ENCODE measurements at regions not wholly inside any gene's neighbourhood (a gene's known extent, or its start where the extent isn't known, plus 50 kb on each side); places are given as distances from the start of the nearest gene placed in this dataset.
"Not testable (repeated sequence)": the region's sequence is repeated elsewhere in the genome, so short reads cannot be mapped to it uniquely, and the experiment has no call there.

DNA sequence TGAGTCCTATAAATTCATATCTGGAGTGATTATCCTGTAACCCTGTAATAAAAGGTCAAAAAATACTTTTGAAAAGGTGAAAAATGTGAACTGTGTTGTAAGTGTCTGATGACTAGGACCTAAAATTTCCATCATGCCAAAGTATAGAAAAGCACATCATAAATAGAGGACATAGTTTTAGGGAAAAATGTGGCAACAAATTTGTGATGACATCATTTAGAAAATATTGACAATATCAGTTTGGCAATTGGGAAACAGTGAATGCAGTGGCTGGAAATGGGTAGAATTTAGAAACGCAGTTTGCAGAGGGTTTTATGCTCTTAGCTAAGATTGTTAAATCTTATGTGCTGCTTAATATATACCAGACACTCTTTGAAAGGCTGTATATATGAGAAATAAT is 1464.8 kb downstream of the RAPGEF2 start:
- no peak for DNase-seq (ENCODE audit: low read depth in 2 of 3, low spot score in 1 of 3)

DNA sequence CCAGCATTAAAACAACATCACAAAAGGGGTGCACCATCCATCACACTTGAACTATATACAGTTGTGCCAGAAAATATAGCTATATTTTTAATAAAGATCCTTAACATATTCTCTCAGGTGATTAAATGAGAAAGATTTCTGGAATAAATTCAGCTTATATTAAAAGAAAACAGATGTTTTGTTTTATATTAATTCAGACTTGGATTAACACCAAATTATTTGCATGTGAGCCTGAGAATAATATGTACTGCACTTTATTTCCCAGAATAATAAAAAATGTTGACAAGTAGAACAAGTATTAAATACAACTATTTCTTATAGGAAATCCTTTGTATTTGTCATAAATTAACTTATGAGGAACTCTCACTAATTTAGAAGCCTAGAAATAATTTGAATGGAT is 1467.4 kb downstream of the RAPGEF2 start:
- DNase-seq (ENCODE audit: low read depth in 2 of 3, low spot score in 1 of 3) = no peak

DNA sequence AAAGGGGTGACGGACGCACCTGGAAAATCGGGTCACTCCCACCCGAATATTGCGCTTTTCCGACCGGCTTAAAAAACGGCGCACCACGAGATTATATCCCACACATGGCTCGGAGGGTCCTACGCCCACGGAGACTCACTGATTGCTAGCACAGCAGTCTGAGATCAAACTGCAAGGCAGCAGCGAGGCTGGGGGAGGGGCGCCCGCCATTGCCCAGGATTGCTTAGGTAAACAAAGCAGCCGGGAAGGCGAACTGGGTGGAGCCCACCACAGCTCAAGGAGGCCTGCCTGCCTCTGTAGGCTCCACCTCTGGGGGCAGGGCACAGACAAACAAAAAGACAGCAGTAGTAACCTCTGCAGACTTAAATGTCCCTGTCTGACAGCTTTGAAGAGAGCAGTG is 1471.4 kb downstream of the RAPGEF2 start:
- not testable (repeated sequence) for DNase-seq (ENCODE audit: low read depth in 2 of 3, low spot score in 1 of 3)

DNA sequence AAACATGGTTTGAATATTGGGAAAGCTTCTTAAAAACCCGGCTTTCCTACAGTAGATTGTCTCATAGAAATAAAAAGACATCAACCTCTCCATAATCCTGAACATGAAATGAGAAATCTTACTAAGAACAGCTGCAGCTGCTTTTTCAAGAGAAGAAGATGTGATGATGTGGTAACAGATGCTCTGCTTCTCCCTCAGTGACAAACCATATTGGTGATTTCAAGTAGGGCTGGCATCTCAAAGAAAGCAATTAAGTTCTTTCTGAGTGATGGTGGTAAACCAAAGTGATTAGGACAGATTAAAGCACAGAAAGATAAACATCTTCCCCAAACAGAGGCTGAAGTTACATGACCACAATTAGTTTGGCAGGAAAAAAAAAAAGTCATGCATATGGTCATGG is 1477.7 kb downstream of the RAPGEF2 start:
- DNase-seq (ENCODE audit: low read depth in 2 of 3, low spot score in 1 of 3) = no peak

DNA sequence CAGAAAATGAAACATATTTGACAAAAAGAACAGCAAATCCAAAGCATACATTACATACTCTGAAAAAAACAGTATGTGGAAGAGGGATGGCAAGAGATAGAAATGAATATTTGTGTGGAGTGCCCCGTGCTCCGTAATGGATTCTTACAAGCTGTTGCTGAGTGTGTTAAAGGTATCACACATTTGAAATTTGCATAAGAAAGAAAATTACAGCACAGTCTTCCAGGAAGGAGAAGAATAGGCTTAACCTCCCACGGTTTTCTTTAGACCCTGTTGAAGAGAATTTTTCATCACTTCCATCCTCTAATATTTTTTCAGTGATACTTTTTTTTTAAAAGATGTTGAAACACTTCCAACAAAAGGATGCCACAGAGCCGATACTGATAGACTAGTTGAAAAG is 1489.4 kb downstream of the RAPGEF2 start:
- no peak for DNase-seq (ENCODE audit: low read depth in 2 of 3, low spot score in 1 of 3)

DNA sequence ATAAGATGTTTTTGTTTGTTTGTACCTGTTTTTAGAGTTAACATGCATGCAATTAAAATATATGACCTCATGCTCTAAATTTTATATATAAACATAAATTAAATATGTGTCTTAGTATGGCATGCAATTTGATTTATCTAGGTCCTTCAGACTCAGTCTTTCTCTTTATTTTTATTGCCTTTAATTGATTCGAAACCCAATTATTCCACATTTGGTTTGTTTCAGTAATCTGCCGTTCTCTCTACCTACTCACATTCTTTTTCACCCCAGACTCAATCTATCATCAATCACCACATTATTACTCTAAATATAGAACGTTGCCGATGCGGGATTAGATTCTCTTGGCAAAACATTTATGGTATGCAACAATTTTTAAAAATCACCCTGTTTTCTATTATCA is 1492.8 kb downstream of the RAPGEF2 start:
- no peak for DNase-seq (ENCODE audit: low read depth in 2 of 3, low spot score in 1 of 3)

DNA sequence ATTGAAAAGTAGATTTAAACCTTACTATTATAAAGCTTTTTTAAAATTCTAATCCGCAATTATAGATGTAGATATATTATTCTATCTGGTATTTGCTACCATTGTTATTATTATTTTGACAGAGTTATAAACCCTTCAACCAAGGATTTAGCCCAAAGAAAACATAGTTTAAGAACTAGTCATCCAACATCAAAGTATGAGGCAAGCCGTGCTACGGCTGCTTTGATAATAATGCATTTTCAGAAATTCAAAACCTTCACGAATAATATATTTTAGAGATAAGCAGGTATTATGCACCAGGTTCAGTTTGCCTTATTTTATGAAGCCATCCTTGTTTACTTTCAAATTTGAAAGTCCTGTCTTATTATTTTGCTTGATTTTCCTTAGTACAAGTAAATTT is 1501.7 kb downstream of the RAPGEF2 start:
- DNase-seq (ENCODE audit: low read depth in 2 of 3, low spot score in 1 of 3) = no peak

DNA sequence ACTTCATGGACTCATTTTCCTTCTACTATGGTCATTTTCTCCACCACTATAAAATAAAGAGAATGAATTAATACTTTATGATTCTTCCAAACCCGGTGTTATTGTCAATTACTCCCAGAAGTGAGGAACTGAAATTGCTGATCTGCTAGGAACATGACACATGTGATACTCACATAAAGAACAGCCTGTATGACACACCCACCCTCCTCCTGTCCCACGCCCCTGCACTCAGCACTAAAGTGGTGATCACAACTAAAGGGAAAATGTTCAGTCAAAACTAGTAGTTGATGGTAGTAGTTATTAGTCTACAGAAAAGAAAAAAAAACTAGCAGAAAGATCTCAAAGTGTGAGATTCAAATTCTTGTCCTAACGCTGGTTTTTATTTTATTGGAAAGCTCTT is 1508.3 kb downstream of the RAPGEF2 start:
- DNase-seq (ENCODE audit: low read depth in 2 of 3, low spot score in 1 of 3) = no peak

DNA sequence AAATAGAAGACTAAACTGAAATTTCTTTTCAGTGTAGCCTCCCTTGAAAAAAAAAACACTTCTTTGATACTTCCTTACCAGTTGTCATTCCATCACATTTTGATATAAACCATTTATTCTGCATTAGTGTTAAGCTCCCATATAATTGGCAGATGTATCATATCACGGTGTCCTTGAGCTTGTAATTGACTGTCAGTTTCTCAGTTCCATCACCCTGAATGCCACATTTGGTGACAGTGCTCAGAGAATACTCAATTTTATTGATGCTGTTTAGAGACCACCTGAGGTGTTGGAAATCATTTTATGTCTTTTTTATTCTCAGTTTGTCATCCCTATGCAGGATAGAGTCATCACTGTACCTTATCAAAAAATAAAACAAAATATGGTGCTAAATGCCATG is 1528.2 kb downstream of the RAPGEF2 start:
- no peak for DNase-seq (ENCODE audit: low read depth in 2 of 3, low spot score in 1 of 3)

DNA sequence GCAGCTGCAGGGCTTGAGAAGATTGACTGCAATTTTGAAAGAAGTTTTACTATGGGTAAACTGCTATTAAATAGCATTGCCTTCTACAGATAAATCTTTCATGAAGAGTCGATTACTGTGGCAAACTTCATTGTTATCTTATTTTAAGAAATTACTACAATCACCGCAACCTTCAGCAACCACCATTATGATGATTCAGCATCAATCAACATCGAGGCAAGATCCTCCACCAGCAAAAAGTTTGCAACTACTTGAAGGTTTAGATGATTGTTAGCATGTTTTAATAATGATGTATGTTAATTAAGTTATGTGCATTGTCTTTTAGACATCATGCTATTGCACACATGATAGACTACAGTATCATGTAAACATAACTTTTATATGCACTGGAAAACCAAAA is 1511.0 kb downstream of the FSTL5 start:
- no peak for DNase-seq (ENCODE audit: low read depth in 2 of 3, low spot score in 1 of 3)

DNA sequence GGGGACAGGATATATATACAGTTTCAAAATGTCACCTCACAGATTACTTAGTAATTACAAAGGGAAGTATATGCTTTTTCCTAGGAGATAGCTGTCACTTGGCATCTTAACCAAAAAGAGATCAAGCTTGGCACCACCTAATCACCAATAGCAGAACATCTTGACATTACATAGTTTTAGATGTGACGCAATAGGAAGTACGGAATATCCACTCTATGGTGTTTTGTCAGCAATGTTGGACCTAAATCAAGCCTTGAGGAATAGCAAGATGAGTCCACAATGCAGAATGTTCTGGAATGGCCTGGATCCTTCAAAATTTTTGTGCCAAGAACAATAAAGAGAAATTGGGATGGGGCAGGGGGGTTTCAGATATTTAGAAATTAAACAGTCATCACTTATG is 1488.2 kb downstream of the FSTL5 start:
- no peak for DNase-seq (ENCODE audit: low read depth in 2 of 3, low spot score in 1 of 3)

DNA sequence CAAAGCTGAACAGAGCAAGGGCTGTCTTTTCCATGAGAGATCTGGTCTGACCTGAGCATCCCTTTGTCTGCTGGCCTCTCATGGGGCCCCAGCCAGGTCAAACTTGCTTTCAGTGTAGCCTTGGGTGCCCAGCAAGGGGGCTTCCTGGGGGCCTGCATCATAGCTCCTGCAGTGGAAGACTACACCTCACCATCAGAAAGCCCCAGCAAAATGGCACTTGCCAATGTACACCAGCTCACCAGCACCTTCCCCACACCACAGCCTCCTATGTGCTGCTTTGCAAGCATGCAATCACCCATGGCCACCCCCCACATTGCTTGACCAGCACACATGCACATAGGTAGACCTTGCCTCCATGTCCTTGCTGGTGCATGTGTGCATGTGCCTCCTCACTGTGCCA is 1478.1 kb downstream of the FSTL5 start:
- no peak for DNase-seq (ENCODE audit: low read depth in 2 of 3, low spot score in 1 of 3)

DNA sequence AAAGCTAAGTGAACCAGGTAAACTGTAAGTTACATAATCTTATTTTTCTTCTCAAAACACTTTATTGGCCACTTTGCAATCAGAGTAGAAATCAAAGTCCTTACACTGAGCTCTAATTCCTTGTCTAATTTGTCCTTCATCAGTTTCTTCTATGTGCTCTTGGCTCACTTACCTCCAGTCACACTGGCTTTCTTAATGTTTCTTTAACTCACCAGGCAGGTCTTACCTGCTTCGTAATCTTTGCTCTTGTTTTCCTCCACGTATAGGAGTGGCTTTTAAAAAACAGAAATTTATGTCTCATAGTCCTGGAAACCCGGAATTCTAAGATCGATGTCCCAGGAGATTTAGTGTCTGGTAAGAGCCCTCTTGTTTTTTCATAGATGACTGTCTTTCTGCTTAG is 1462.1 kb downstream of the FSTL5 start:
- DNase-seq (ENCODE audit: low read depth in 2 of 3, low spot score in 1 of 3) = no peak

DNA sequence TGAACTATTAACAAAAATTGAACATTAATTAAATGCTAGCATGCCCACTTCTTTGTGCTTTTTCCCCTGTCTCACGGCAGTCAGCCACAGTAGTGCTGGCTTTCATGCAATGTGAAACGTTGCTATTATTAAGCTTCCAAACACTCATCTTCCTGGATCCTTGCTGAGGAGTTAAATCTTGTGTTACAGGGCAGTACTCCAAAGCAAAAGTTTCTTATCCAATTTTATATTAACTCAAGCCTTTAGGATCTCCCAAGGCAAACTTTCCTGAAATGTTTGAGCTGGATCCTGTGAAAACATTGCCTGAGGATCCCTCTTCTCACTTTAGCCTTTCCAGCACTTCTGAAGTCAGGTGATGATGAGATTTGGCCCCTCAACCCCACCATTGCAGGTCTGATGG is 1454.8 kb downstream of the FSTL5 start:
- no peak for DNase-seq (ENCODE audit: low read depth in 2 of 3, low spot score in 1 of 3)

DNA sequence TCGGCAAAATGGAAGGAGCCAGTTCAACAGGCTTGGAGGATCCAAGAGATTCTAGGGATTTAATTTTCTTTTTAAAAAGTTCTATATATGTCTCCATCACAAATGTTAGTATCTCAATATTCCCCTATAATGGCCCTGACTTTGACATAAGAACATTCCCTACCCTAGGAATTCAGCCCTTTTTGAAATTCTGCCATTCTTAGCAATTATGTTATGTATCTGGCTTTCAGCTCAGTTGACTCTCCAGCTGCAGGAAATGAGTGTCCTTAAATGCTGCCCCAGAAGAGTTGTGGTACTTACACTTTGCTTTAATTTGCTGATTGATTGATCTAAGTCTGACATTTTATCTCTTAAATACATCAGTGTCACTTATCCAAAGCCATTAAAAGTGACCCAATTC is 1454.3 kb downstream of the FSTL5 start:
- DNase-seq (ENCODE audit: low read depth in 2 of 3, low spot score in 1 of 3) = no peak

DNA sequence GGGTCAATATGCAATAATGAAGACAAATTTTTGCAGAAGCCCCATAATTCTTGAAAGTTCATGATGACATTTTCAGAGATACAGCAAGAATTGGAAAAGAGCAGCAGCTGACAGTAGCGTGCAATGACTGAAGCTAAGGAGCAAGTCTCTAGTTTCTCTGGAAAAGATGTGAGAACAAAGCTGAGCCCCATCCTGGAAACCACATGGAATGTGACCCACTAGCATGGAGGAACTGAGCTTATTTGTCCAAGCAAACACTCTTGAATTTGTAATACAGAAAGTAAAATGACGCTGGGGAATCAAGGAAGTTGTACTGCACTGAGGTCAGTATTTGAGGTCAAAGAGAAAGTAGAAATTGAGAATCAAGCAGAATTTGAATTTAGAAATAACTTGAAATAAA is 1447.2 kb downstream of the FSTL5 start:
- DNase-seq (ENCODE audit: low read depth in 2 of 3, low spot score in 1 of 3) = no peak

DNA sequence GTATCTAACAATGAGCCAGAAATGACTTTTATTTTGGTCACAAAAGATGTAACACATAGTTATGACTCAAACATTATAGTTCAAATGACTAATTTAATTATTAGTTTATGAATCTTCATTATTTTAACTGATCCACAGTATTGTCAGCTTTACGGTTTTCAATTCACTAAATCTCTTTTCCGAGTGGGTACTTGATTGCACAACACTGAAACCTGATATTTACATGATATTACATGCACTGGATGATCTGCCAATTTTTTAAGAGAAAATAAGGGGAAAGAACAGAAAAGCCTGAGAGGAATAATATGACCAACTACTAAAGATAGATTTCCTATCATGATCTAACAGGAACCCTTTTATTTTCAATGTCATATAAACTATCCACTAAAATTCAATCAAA is 1446.0 kb downstream of the FSTL5 start:
- DNase-seq (ENCODE audit: low read depth in 2 of 3, low spot score in 1 of 3) = no peak

DNA sequence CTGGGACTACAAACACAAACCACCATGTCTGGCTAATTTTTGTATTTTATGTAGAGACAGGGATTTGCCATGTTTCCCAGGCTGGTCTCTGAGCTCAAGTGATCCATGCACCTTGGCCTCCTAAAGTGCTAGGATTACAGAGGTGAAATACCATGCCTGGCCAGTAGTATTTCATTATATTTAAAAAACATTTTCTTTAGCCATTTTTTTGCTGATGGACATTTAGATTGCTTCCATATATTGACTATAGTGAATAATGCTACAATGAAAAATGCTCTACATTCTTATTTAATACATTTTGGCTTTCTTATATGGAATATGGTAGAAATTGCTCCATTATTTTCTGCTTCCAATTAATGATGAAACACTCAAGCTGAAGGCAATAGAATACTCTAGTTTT is 1439.7 kb downstream of the FSTL5 start:
- no peak for DNase-seq (ENCODE audit: low read depth in 2 of 3, low spot score in 1 of 3)

DNA sequence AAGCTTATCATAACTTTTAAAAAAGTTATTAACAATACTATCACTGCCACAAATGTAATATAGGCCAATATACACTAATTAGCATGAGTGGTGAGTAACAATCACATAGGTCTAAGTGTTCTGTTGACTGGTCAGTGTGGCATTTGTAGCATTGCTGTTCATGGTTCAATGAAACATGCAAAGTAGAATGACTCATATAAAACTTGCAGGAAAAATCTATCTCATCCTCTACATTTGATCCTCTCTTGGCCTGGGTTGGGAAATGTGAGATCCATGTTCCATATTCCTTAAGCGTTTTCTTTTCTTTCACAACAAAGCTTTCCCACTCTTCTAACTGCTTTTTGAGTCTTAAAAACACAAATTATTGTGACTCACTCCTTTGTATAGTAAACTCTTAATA is 1418.7 kb downstream of the FSTL5 start:
- DNase-seq (ENCODE audit: low read depth in 2 of 3, low spot score in 1 of 3) = no peak

DNA sequence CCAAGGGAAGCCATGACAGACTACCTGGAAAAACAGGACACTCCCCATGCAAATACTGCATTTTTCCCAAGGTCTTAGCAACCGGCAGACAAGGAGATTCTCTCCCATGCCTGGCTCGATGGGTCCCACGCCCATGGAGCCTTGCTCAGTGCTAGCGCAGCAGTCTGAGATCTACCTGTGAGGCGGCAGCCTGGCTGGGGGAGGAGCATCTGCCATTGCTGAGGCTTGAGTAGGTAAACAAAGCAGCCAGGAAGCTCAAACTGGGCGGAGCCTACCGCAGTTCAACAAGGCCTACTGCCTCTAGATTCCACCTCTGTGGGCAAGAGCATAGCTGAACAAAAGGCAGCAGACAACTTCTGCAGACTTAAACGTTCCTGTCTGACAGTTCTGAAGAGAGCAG is 1417.2 kb downstream of the FSTL5 start:
- not testable (repeated sequence) for DNase-seq (ENCODE audit: low read depth in 2 of 3, low spot score in 1 of 3)

DNA sequence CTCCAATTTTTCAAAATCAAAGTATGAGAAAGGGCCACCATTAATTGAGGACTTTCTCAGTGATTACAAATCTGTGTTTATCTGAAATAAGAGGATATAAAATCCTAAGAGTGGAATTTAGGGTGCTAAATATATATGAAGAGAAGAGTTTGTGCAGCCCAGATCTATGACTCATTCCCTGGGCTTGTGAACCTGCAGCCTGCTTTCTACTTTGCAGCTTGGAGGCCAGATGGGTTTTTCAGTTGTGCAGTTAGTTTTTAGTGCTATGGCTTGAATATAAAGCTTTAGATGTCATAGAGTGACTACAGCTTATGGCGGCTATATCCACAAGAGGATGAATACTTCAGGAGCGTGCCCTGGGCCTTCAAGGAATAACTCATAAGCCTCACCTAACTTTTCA is 1391.1 kb downstream of the FSTL5 start:
- DNase-seq (ENCODE audit: low read depth in 2 of 3, low spot score in 1 of 3) = no peak

DNA sequence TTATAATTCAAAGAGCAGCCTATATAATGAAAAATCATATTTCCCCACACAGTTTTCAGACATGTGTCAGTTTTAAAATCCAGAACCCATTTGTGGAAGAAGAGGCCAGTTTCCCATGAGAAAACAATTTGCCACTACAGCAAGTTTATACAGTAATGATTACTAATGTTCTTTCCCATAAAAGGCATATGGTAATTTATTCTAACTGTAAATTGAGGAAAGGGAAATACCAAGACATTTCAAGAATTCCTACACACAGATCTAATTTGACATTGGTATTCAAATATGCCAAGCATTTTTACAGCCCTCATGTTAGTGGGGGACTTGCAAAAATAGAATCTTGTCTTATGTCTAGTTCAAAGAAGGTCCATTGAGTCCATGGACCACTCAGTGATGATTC is 1368.6 kb downstream of the FSTL5 start:
- DNase-seq (ENCODE audit: low read depth in 2 of 3, low spot score in 1 of 3) = no peak

DNA sequence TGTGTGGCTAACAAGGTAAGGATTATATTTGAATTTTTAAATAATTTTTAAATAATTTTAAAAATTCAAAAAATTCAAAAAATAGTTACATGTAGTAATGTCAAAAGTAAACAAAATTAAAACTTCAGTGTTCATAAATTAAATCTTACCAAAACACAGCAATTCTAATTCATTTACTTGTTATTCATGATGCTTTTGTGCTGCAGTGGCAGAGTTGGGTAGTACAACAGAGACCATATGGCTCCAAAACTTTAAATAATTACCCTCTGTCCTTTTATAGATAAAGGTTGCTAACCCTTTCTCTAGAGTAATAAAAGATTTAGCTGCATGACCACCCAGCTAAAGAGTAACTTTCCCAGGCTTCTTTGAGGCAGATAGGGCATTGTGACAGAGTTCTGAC is 1355.6 kb downstream of the FSTL5 start:
- DNase-seq (ENCODE audit: low read depth in 2 of 3, low spot score in 1 of 3) = no peak

DNA sequence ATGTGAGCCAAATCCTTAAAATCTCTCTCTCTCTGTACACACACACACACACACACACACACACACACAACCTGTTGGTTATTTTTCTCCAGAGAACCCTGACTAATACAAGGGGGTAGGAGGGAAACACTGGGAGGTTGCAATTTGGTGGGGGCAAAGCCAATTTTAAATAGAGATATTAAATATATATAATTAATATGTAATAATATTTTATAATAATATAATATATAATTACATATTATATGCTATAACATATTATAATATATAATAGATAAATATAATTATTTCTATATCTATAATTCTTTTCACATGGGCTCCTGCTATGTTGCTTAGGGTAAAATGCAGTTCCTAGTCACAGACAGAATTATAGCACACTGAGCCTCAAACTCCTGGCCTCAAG is 1354.2 kb downstream of the FSTL5 start:
- DNase-seq (ENCODE audit: low read depth in 2 of 3, low spot score in 1 of 3) = no peak

All from stimulated activated CD4-positive, alpha-beta T cell treated with anti-CD3 and anti-CD28 coated beads, Interleukin-12 subunit alpha, Interleukin-12 subunit beta, amount 100 ng/mL, for 48 hours (primary cell).